ENCODE measurements at regions not wholly inside any gene's neighbourhood (a gene's known extent, or its start where the extent isn't known, plus 50 kb on each side); places are given as distances from the start of the nearest gene placed in this dataset.

GRCh38 chr3:53969086-53969485, 77.4 kb upstream of the SELENOK start:
- no peak overlapping the region for H3K27ac Mint-ChIP-seq
- CTCF ChIA-PET, result no interaction called here
- H3K9me3 Mint-ChIP-seq, result peaks cover 11% of the 10 kb centered on the region
- H3K27me3 Mint-ChIP-seq, result no peaks in the 10 kb centered on the region
- H3K36me3 Mint-ChIP-seq (ENCODE audit: low read depth), result no peaks in the 10 kb centered on the region
- H3K4me3 Mint-ChIP-seq, result no peak overlapping the region
- no peaks in the 10 kb centered on the region for H3K4me1 Mint-ChIP-seq
- POLR2A ChIA-PET, result no interaction called here
- no peak for DNase-seq

- DNase-seq, result no peak
- H3K9me3 Mint-ChIP-seq, result peaks cover 5% of the 10 kb centered on the region
- POLR2A ChIA-PET, result no interaction called here
- H3K36me3 Mint-ChIP-seq (ENCODE audit: low read depth), result no peaks in the 10 kb centered on the region
- no peak overlapping the region for H3K4me3 Mint-ChIP-seq
- CTCF ChIA-PET, result interaction anchor here (0.9 kb wide), 1 partner anchor 117 kb away, joined by 4 read pairs; no protein-coding TSS in a partner anchor
- no peak overlapping the region for H3K27ac Mint-ChIP-seq
- H3K27me3 Mint-ChIP-seq, result no peaks in the 10 kb centered on the region
- no peaks in the 10 kb centered on the region for H3K4me1 Mint-ChIP-seq
Measured at GRCh38 chr3:53965291-53965690, 73.6 kb upstream of the SELENOK start.

- H3K4me3 Mint-ChIP-seq, result no peak overlapping the region
- no peak overlapping the region for H3K27ac Mint-ChIP-seq
- no peaks in the 10 kb centered on the region for H3K4me1 Mint-ChIP-seq
- ChIA-PET POLR2A (no interaction called here), CTCF (interaction anchor here (0.5 kb wide), 2 partner anchors 348 to 1065 kb away, joined by 3 to 5 read pairs; no protein-coding TSS in a partner anchor)
- H3K36me3 Mint-ChIP-seq (ENCODE audit: low read depth), result no peaks in the 10 kb centered on the region
- no peaks in the 10 kb centered on the region for H3K9me3 Mint-ChIP-seq
- peaks cover 10% of the 10 kb centered on the region for H3K27me3 Mint-ChIP-seq
- DNase-seq, result no peak
Measured at GRCh38 chr3:53957831-53958230, 66.2 kb upstream of the SELENOK start.

- Mint-ChIP-seq H3K27me3 (peaks cover 13% of the 10 kb centered on the region), H3K4me1 (no peaks in the 10 kb centered on the region), H3K27ac (no peak overlapping the region), H3K4me3 (no peak overlapping the region), H3K36me3 (ENCODE audit: low read depth) (no peaks in the 10 kb centered on the region), H3K9me3 (no peaks in the 10 kb centered on the region)
- ChIA-PET CTCF (interaction anchor here (0.6 kb wide), 1 partner anchor 208 kb away, joined by 3 read pairs; no protein-coding TSS in a partner anchor), POLR2A (no interaction called here)
- no peak for DNase-seq
Measured at GRCh38 chr3:53956586-53956985, 64.9 kb upstream of the SELENOK start.

- Mint-ChIP-seq H3K4me3 (no peak overlapping the region), H3K9me3 (peaks cover 15% of the 10 kb centered on the region), H3K4me1 (no peaks in the 10 kb centered on the region), H3K27ac (no peak overlapping the region), H3K27me3 (peaks cover 13% of the 10 kb centered on the region), H3K36me3 (ENCODE audit: low read depth) (peaks cover 5% of the 10 kb centered on the region)
- no peak for DNase-seq
- CTCF ChIA-PET, result no interaction called here
- POLR2A ChIA-PET, result no interaction called here
Measured at GRCh38 chr3:53949541-53949940, 57.9 kb upstream of the SELENOK start.

- peaks cover 9% of the 10 kb centered on the region for H3K27me3 Mint-ChIP-seq
- H3K4me3 Mint-ChIP-seq, result no peak overlapping the region
- no peaks in the 10 kb centered on the region for H3K4me1 Mint-ChIP-seq
- CTCF ChIA-PET, result no interaction called here
- POLR2A ChIA-PET, result no interaction called here
- H3K9me3 Mint-ChIP-seq, result peaks cover 15% of the 10 kb centered on the region
- no peak for DNase-seq
- H3K27ac Mint-ChIP-seq, result no peak overlapping the region
- peaks cover 5% of the 10 kb centered on the region for H3K36me3 Mint-ChIP-seq (ENCODE audit: low read depth)
Measured at GRCh38 chr3:53948174-53948573, 56.5 kb upstream of the SELENOK start.

GRCh38 chr3:53944028-53944427, 52.4 kb upstream of the SELENOK start:
- Mint-ChIP-seq H3K27ac (no peak overlapping the region), H3K36me3 (ENCODE audit: low read depth) (peaks cover 5% of the 10 kb centered on the region), H3K4me1 (no peaks in the 10 kb centered on the region), H3K4me3 (no peak overlapping the region), H3K9me3 (peaks cover 15% of the 10 kb centered on the region), H3K27me3 (peaks cover 8% of the 10 kb centered on the region)
- POLR2A ChIA-PET, result no interaction called here
- DNase-seq, result no peak
- CTCF ChIA-PET, result no interaction called here

- Mint-ChIP-seq H3K4me1 (no peaks in the 10 kb centered on the region), H3K4me3 (no peak overlapping the region), H3K27ac (no peak overlapping the region), H3K36me3 (ENCODE audit: low read depth) (peaks cover 5% of the 10 kb centered on the region), H3K9me3 (peaks cover 10% of the 10 kb centered on the region), H3K27me3 (peaks cover 11% of the 10 kb centered on the region)
- CTCF ChIA-PET, result no interaction called here
- no peak for DNase-seq
- POLR2A ChIA-PET, result no interaction called here
Measured at GRCh38 chr3:53941950-53942349, 50.3 kb upstream of the SELENOK start.
